C4-2B (cell line): ENCODE measurements at regions not wholly inside any gene's neighbourhood (a gene's known extent, or its start where the extent isn't known, plus 50 kb on each side); places are given as distances from the start of the nearest gene placed in this dataset.

Experiments
- CTCF ChIP-seq: fragments of 450-650 bp; conservative IDR thresholded peaks from 2 replicates; pipeline ENCODE4 v1.5.1; 2017; ENCODE audit warnings: mild to moderate bottlenecking
- ZFX ChIP-seq: fragments of 450-650 bp; IDR thresholded peaks from 2 replicates; pipeline ENCODE4 v1.6.1; 2017

- TF ChIP-seq CTCF (no peak), ZFX (no peak)
Observed at GRCh38 chr5:136430081-136430480, 64.7 kb upstream of the TRPC7 start.
